Mucosa of rectum (tissue), 2 donors: ENCODE measurements at regions not wholly inside any gene's neighbourhood (a gene's known extent, or its start where the extent isn't known, plus 50 kb on each side); places are given as distances from the start of the nearest gene placed in this dataset.

Experiments
- H3K27ac ChIP-seq, 2 donors: one replicate each; pipeline ENCODE4 v1.7.0; 2013; ENCODE audit warnings: inconsistent platforms in 2 of 2, low read depth in 2 of 2, low read length in 2 of 2
- H3K27me3 ChIP-seq, 2 donors: one replicate each; pipeline ENCODE4 v1.7.0; 2013; ENCODE audit warnings: low read length in 2 of 2; ENCODE audit not compliant: control insufficient read depth in 2 of 2, insufficient read depth in 2 of 2
- H3K36me3 ChIP-seq, 2 donors: one replicate each; pipeline ENCODE4 v1.7.0; 2013; ENCODE audit warnings: low read length in 2 of 2; ENCODE audit not compliant: control insufficient read depth in 2 of 2, insufficient read depth in 2 of 2
- H3K4me1 ChIP-seq, 2 donors: one replicate each; pipeline ENCODE4 v1.7.0; 2013; ENCODE audit warnings: low read length in 2 of 2, mild to moderate bottlenecking in 1 of 2; ENCODE audit not compliant: control insufficient read depth in 2 of 2, insufficient read depth in 2 of 2
- H3K4me3 ChIP-seq, 2 donors: one replicate each; pipeline ENCODE4 v1.7.0; 2013; ENCODE audit warnings: low read length in 2 of 2
- H3K9ac ChIP-seq, 2 donors: one replicate each; pipeline ENCODE4 v1.7.0; 2013; ENCODE audit warnings: low read length in 2 of 2, low read depth in 1 of 2, mild to moderate bottlenecking in 1 of 2
- H3K9me3 ChIP-seq, 2 donors: one replicate each; pipeline ENCODE4 v1.7.0; 2013; ENCODE audit warnings: low read length in 2 of 2; ENCODE audit not compliant: control insufficient read depth in 2 of 2
- donor health status: healthy.
- donor health status: Normal muscosa, but diverticular disease.

- Histone ChIP-seq H3K9me3 (no peaks in the 10 kb centered on the region), H3K4me3 (no peak overlapping the region), H3K27ac (no peak overlapping the region), H3K36me3 (no peaks in the 10 kb centered on the region), H3K27me3 (no peaks in the 10 kb centered on the region), H3K9ac (no peak overlapping the region), H3K4me1 (no peaks in the 10 kb centered on the region)
Measured at GRCh38 chr4:138964716-138965426, 50.7 kb upstream of the NOCT start.

- H3K36me3 ChIP-seq, result no peaks in the 10 kb centered on the region
- no peak overlapping the region for H3K9ac ChIP-seq
- H3K4me3 ChIP-seq, result no peak overlapping the region
Measured at GRCh38 chr4:138963412-138963811, 52.2 kb upstream of the NOCT start.

GRCh38 chr4:138961664-138962063 is 53.9 kb upstream of the NOCT start:
- Histone ChIP-seq H3K4me3 (no peak overlapping the region), H3K27me3 (no peaks in the 10 kb centered on the region), H3K9ac (no peak overlapping the region), H3K4me1 (no peaks in the 10 kb centered on the region), H3K36me3 (no peaks in the 10 kb centered on the region), H3K27ac (no peak overlapping the region), H3K9me3 (no peaks in the 10 kb centered on the region)

More at GRCh38 chr4:138963412-138963811, 52.2 kb upstream of the NOCT start:
- Histone ChIP-seq H3K4me1 (no peaks in the 10 kb centered on the region), H3K27ac (no peak overlapping the region), H3K27me3 (no peaks in the 10 kb centered on the region), H3K9me3 (no peaks in the 10 kb centered on the region)

- H3K4me1 ChIP-seq, result no peaks in the 10 kb centered on the region
- H3K9me3 ChIP-seq, result no peaks in the 10 kb centered on the region
- no peaks in the 10 kb centered on the region for H3K27me3 ChIP-seq
- no peak overlapping the region for H3K4me3 ChIP-seq
- H3K36me3 ChIP-seq, result no peaks in the 10 kb centered on the region
- no peak overlapping the region for H3K27ac ChIP-seq
- H3K9ac ChIP-seq, result no peak overlapping the region
Measured at GRCh38 chr4:138961129-138961528, 54.5 kb upstream of the NOCT start.

GRCh38 chr4:138960175-138960710 is 55.3 kb upstream of the NOCT start:
- Histone ChIP-seq H3K4me1 (no peaks in the 10 kb centered on the region), H3K27ac (no peak overlapping the region), H3K9me3 (no peaks in the 10 kb centered on the region), H3K27me3 (no peaks in the 10 kb centered on the region), H3K36me3 (no peaks in the 10 kb centered on the region), H3K9ac (no peak overlapping the region), H3K4me3 (no peak overlapping the region)

GRCh38 chr4:138959097-138959815 is 56.3 kb upstream of the NOCT start:
- no peak overlapping the region for H3K27ac ChIP-seq

GRCh38 chr4:138958519-138958918 is 57.1 kb upstream of the NOCT start:
- Histone ChIP-seq H3K9me3 (no peaks in the 10 kb centered on the region), H3K9ac (no peak overlapping the region), H3K27ac (no peak overlapping the region), H3K36me3 (no peaks in the 10 kb centered on the region), H3K4me3 (no peak overlapping the region), H3K27me3 (no peaks in the 10 kb centered on the region), H3K4me1 (no peaks in the 10 kb centered on the region)

More at GRCh38 chr4:138959097-138959815, 56.3 kb upstream of the NOCT start:
- H3K36me3 ChIP-seq, result no peaks in the 10 kb centered on the region
- no peaks in the 10 kb centered on the region for H3K4me1 ChIP-seq
- no peak overlapping the region for H3K4me3 ChIP-seq
- no peak overlapping the region for H3K9ac ChIP-seq
- no peaks in the 10 kb centered on the region for H3K27me3 ChIP-seq
- H3K9me3 ChIP-seq, result no peaks in the 10 kb centered on the region

- Histone ChIP-seq H3K9me3 (no peaks in the 10 kb centered on the region), H3K27ac (no peak overlapping the region), H3K4me1 (no peaks in the 10 kb centered on the region), H3K4me3 (no peak overlapping the region), H3K27me3 (no peaks in the 10 kb centered on the region), H3K36me3 (no peaks in the 10 kb centered on the region), H3K9ac (no peak overlapping the region)
Measured at GRCh38 chr4:138957302-138957701, 58.3 kb upstream of the NOCT start.

GRCh38 chr4:138954428-138954827 is 61.2 kb upstream of the NOCT start:
- Histone ChIP-seq H3K27me3 (no peaks in the 10 kb centered on the region), H3K9me3 (no peaks in the 10 kb centered on the region), H3K4me1 (no peaks in the 10 kb centered on the region), H3K4me3 (no peak overlapping the region), H3K27ac (no peak overlapping the region), H3K9ac (no peak overlapping the region), H3K36me3 (no peaks in the 10 kb centered on the region)

GRCh38 chr4:138953961-138954371 is 61.6 kb upstream of the NOCT start:
- H3K27ac ChIP-seq, result no peak overlapping the region
- H3K4me3 ChIP-seq, result no peak overlapping the region
- H3K27me3 ChIP-seq, result no peaks in the 10 kb centered on the region
- no peaks in the 10 kb centered on the region for H3K4me1 ChIP-seq
- no peaks in the 10 kb centered on the region for H3K36me3 ChIP-seq
- no peaks in the 10 kb centered on the region for H3K9me3 ChIP-seq
- H3K9ac ChIP-seq, result no peak overlapping the region
